HG03097 (cell line): ENCODE measurements at regions not wholly inside any gene's neighbourhood (a gene's known extent, or its start where the extent isn't known, plus 50 kb on each side); places are given as distances from the start of the nearest gene placed in this dataset.

ENCODE experiments used
- ATAC-seq: cut with Tn5 transposase; IDR thresholded peaks from one replicate; pipeline ENCODE4 v1.9.1; 2021; ENCODE audit not compliant: unreplicated experiment, low FRiP score

GRCh38 chr18:25962919-25963318, 127.5 kb downstream of the SS18 start:
- ATAC-seq = no peak

- no peak for ATAC-seq
Measured at GRCh38 chr18:25962176-25962575, 128.2 kb downstream of the SS18 start.

- ATAC-seq = no peak
Measured at GRCh38 chr18:25957017-25957416, 133.4 kb downstream of the SS18 start.

- no peak for ATAC-seq
Measured at GRCh38 chr18:25953111-25953510, 137.3 kb downstream of the SS18 start.

- no peak for ATAC-seq
Measured at GRCh38 chr18:25950321-25950720, 140.1 kb downstream of the SS18 start.

- no peak for ATAC-seq
Measured at GRCh38 chr18:25946540-25946939, 143.9 kb downstream of the SS18 start.

- no peak for ATAC-seq
Measured at GRCh38 chr18:25935356-25935755, 155.1 kb downstream of the SS18 start.

GRCh38 chr18:25931126-25931525, 159.3 kb downstream of the SS18 start:
- ATAC-seq = no peak

GRCh38 chr18:25929787-25930186, 160.6 kb downstream of the SS18 start:
- no peak for ATAC-seq

GRCh38 chr18:25927830-25928229, 162.6 kb downstream of the SS18 start:
- no peak for ATAC-seq

- ATAC-seq = no peak
Measured at GRCh38 chr18:25923193-25923592, 167.2 kb downstream of the SS18 start.

- ATAC-seq = no peak
Measured at GRCh38 chr18:25921677-25922421, 168.6 kb downstream of the SS18 start.

- ATAC-seq = no peak
Measured at GRCh38 chr18:25915907-25916306, 174.5 kb downstream of the SS18 start.

- ATAC-seq = no peak
Measured at GRCh38 chr18:25898965-25899364, 191.4 kb downstream of the SS18 start.

GRCh38 chr18:25896956-25897355, 193.5 kb downstream of the SS18 start:
- no peak for ATAC-seq

- peak; percentile 81 for ATAC-seq
Measured at GRCh38 chr18:25896178-25896780, 194.1 kb downstream of the SS18 start.

- ATAC-seq = no peak
Measured at GRCh38 chr18:25895518-25895917, 194.9 kb downstream of the SS18 start.

- no peak for ATAC-seq
Measured at GRCh38 chr18:25886283-25886682, 204.1 kb downstream of the SS18 start.

- no peak for ATAC-seq
Measured at GRCh38 chr18:25883091-25883490, 207.3 kb downstream of the SS18 start.

- no peak for ATAC-seq
Measured at GRCh38 chr18:25881149-25881548, 209.3 kb downstream of the SS18 start.

GRCh38 chr18:25880441-25880840, 210.0 kb downstream of the SS18 start:
- no peak for ATAC-seq

GRCh38 chr18:25876330-25876948, 214.0 kb downstream of the SS18 start:
- ATAC-seq = no peak
